CD14-positive monocyte (primary cell): ENCODE measurements at regions not wholly inside any gene's neighbourhood (a gene's known extent, or its start where the extent isn't known, plus 50 kb on each side); places are given as distances from the start of the nearest gene placed in this dataset.

ENCODE experiments used
- DNase-seq, 3 donors: peaks; one replicate each; pipeline ENCODE4 v3.0.0-alpha.2; 2011 to 2022
- H2AFZ ChIP-seq: 2 replicates; pipeline ENCODE4 v1.6.0; 2012; ENCODE audit warnings: mild to moderate bottlenecking, low read depth, low read length, inconsistent platforms; ENCODE audit not compliant: insufficient read depth, poor library complexity, severe bottlenecking
- H3K27ac ChIP-seq, 2 donors: 1 replicate in 1 of 2; 2 replicates in 1 of 2; pipeline ENCODE4 v1.5.1; 2012 to 2013; ENCODE audit warnings: low read length in 2 of 2, control low read depth in 1 of 2, inconsistent platforms in 1 of 2, low read depth in 1 of 2, mild to moderate bottlenecking in 1 of 2
- H3K27me3 ChIP-seq, 2 donors: one replicate each; pipeline versions ENCODE4 v1.6.0 to v1.6.1; 2011 to 2013; ENCODE audit warnings: low read length in 2 of 2; ENCODE audit not compliant: control insufficient read depth in 2 of 2, insufficient read depth in 2 of 2
- H3K36me3 ChIP-seq, 2 donors: replicated peaks in 1 of 2; 1 replicate in 1 of 2; 2 replicates in 1 of 2; pipeline versions ENCODE4 v1.5.1 to v1.6.1; 2012 to 2013; ENCODE audit warnings: low read length in 2 of 2, control low read depth in 1 of 2, inconsistent platforms in 1 of 2, mild to moderate bottlenecking in 1 of 2; ENCODE audit not compliant: insufficient read depth in 2 of 2, control insufficient read depth in 1 of 2
- H3K4me1 ChIP-seq, 2 donors: 1 replicate in 1 of 2; 2 replicates in 1 of 2; pipeline versions ENCODE4 v1.5.1 to v1.6.1; 2012 to 2013; ENCODE audit warnings: low read length in 2 of 2, control low read depth in 1 of 2, inconsistent platforms in 1 of 2, mild to moderate bottlenecking in 1 of 2, moderate library complexity in 1 of 2; ENCODE audit not compliant: insufficient read depth in 2 of 2, control insufficient read depth in 1 of 2
- H3K4me2 ChIP-seq: replicated peaks from 2 replicates; pipeline ENCODE3; 2012; ENCODE audit warnings: low read length, moderate library complexity, mild to moderate bottlenecking; ENCODE audit not compliant: poor library complexity, severe bottlenecking; ENCODE audit errors: extremely low read depth
- H3K4me3 ChIP-seq, 3 experiments: fragments of 200-600 bp in 1 of 3; sonication (generic) in 1 of 3; replicated peaks in 1 of 3; 1 replicate in 2 of 3; 2 replicates in 1 of 3; pipeline ENCODE4 v1.5.1; 2011 to 2013; ENCODE audit warnings: low read length in 3 of 3, mild to moderate bottlenecking in 3 of 3, control low read depth in 2 of 3, low read depth in 2 of 3, inconsistent platforms in 1 of 3, moderate library complexity in 1 of 3
- H3K79me2 ChIP-seq: 2 replicates; pipeline ENCODE4 v1.6.0; 2012; ENCODE audit warnings: mild to moderate bottlenecking, control low read depth, inconsistent platforms, low read length, moderate library complexity; ENCODE audit not compliant: insufficient read depth
- H3K9ac ChIP-seq: 2 replicates; pipeline ENCODE4 v1.6.0; 2017; ENCODE audit warnings: low read length, mild to moderate bottlenecking; ENCODE audit not compliant: insufficient read depth, poor library complexity, severe bottlenecking
- H3K9me3 ChIP-seq, 2 donors: replicated peaks in 1 of 2; 1 replicate in 1 of 2; 2 replicates in 1 of 2; pipeline versions ENCODE4 v1.5.1 to v1.6.1; 2012 to 2013; ENCODE audit warnings: low read length in 2 of 2, control low read depth in 1 of 2; ENCODE audit not compliant: control insufficient read depth in 1 of 2, insufficient read depth in 1 of 2
- H4K20me1 ChIP-seq: 2 replicates; pipeline ENCODE4 v1.6.0; 2012; ENCODE audit warnings: mild to moderate bottlenecking, low read length, control low read depth, moderate library complexity; ENCODE audit not compliant: insufficient read depth
- H3K27ac Mint-ChIP-seq, 7 donors: one replicate each; pipeline ENCODE4 v1.8.0; 2020; ENCODE audit warnings: mild to moderate bottlenecking in 7 of 7, mixed read lengths in 7 of 7, moderate library complexity in 6 of 7, inconsistent platforms in 2 of 7
- H3K27me3 Mint-ChIP-seq, 3 donors: one replicate each; pipeline ENCODE4 v1.8.0; 2021 to 2022; ENCODE audit warnings: low read depth in 3 of 3, mild to moderate bottlenecking in 3 of 3, mixed read lengths in 3 of 3, moderate library complexity in 3 of 3, inconsistent platforms in 1 of 3
- H3K36me3 Mint-ChIP-seq, 2 donors: one replicate each; pipeline ENCODE4 v1.8.0; 2020; ENCODE audit warnings: mixed read lengths in 2 of 2, inconsistent platforms in 1 of 2, mild to moderate bottlenecking in 1 of 2
- H3K4me1 Mint-ChIP-seq: one replicate; pipeline ENCODE4 v1.8.0; 2020; ENCODE audit warnings: mild to moderate bottlenecking, mixed read lengths
- H3K4me3 Mint-ChIP-seq, 2 donors: one replicate each; pipeline ENCODE4 v1.8.0; 2020; ENCODE audit warnings: mild to moderate bottlenecking in 2 of 2, mixed read lengths in 2 of 2, moderate library complexity in 1 of 2
- H3K9me3 Mint-ChIP-seq, 7 donors: one replicate each; pipeline ENCODE4 v1.8.0; 2020 to 2022; ENCODE audit warnings: mixed read lengths in 7 of 7, mild to moderate bottlenecking in 6 of 7, moderate library complexity in 6 of 7, inconsistent platforms in 2 of 7
- CTCF ChIP-seq: fragments of 200-600 bp; IDR thresholded peaks from one replicate; pipeline ENCODE4 v1.8.0; 2022; ENCODE audit warnings: antibody characterized with exemption, mild to moderate bottlenecking
- WGBS: methylation state at CpG from one replicate; pipeline ENCODE4 v1.1.5; 2013; ENCODE audit warnings: missing lambda C conversion rate; ENCODE audit not compliant: insufficient coverage; 5-methylcytosine and 5-hydroxymethylcytosine counted together
- intact Hi-C, 2 donors: fragments of 100-400 bp; cut with micrococcal nuclease; formaldehyde crosslinking; loops; one replicate each; pipeline versions ENCODE4 v1.15.0 to v1.15.1; 2023

- Histone ChIP-seq H3K9ac (no peak overlapping the region), H3K4me2 (no peak overlapping the region), H2AFZ (no peak overlapping the region), H3K4me3 (no peak overlapping the region), H3K79me2 (no peaks in the 10 kb centered on the region), H3K27ac (no peak overlapping the region), H4K20me1 (no peaks in the 10 kb centered on the region), H3K9me3 (no peaks in the 10 kb centered on the region), H3K27me3 (no peaks in the 10 kb centered on the region), H3K4me1 (no peaks in the 10 kb centered on the region), H3K36me3 (no peaks in the 10 kb centered on the region)
- DNase-seq, result no peak
- Mint-ChIP-seq H3K36me3 (no peaks in the 10 kb centered on the region), H3K4me3 (no peak overlapping the region), H3K4me1 (no peaks in the 10 kb centered on the region), H3K9me3 (peaks cover 0 to 11% (median 4%) of the 10 kb centered on the region in 7 donors), H3K27me3 (peaks cover 0 to 2% (median 0%) of the 10 kb centered on the region in 3 donors), H3K27ac (no peak overlapping the region)
- 79% methylated on average over 6 of the region's 7 CpGs for WGBS
- TF ChIP-seq CTCF, result no peak
- intact Hi-C loops, result no loop called here
Observed at GRCh38 chr16:26457095-26457494, 609.6 kb upstream of the C16orf82 start.

GRCh38 chr16:26457882-26458281, 608.8 kb upstream of the C16orf82 start:
- no CpG with 5 or more reads among the region's 4 CpGs for WGBS
- Histone ChIP-seq H3K4me3 (no peak overlapping the region), H3K36me3 (no peaks in the 10 kb centered on the region), H3K4me1 (no peaks in the 10 kb centered on the region), H2AFZ (no peak overlapping the region), H3K4me2 (no peak overlapping the region), H3K9me3 (no peaks in the 10 kb centered on the region), H4K20me1 (no peaks in the 10 kb centered on the region), H3K9ac (no peak overlapping the region), H3K27me3 (no peaks in the 10 kb centered on the region), H3K79me2 (no peaks in the 10 kb centered on the region), H3K27ac (no peak overlapping the region)
- Mint-ChIP-seq H3K9me3 (peaks cover 0 to 11% (median 5%) of the 10 kb centered on the region in 7 donors), H3K4me3 (no peak overlapping the region), H3K4me1 (no peaks in the 10 kb centered on the region), H3K36me3 (no peaks in the 10 kb centered on the region), H3K27me3 (peaks cover 0 to 2% (median 0%) of the 10 kb centered on the region in 3 donors), H3K27ac (no peak overlapping the region)
- TF ChIP-seq CTCF, result no peak
- no peak for DNase-seq
- intact Hi-C loops, result no loop called here
